Transverse colon (tissue), 4 donors: ENCODE measurements at regions not wholly inside any gene's neighbourhood (a gene's known extent, or its start where the extent isn't known, plus 50 kb on each side); places are given as distances from the start of the nearest gene placed in this dataset.
"Not testable (repeated sequence)": the region's sequence is repeated elsewhere in the genome, so short reads cannot be mapped to it uniquely, and the experiment has no call there.

ENCODE experiments used
- DNase-seq: peaks from one replicate; pipeline ENCODE4 v3.0.0-alpha.2; 2019
- H3K27ac ChIP-seq, 4 donors: fragments of 200-600 bp; sonication (generic); 2 replicates each; pipeline ENCODE4 v1.5.1; 2016 to 2018; ENCODE audit warnings: inconsistent platforms in 4 of 4
- H3K27me3 ChIP-seq: fragments of 200-600 bp; sonication (generic); 2 replicates; pipeline ENCODE4 v1.5.1; 2017; ENCODE audit warnings: inconsistent platforms
- H3K36me3 ChIP-seq, 4 donors: fragments of 200-600 bp; sonication (generic); 2 replicates each; pipeline ENCODE4 v1.5.1; 2017 to 2019; ENCODE audit warnings: inconsistent platforms in 4 of 4
- H3K4me1 ChIP-seq, 4 donors: fragments of 200-600 bp; sonication (generic); 2 replicates each; pipeline ENCODE4 v1.5.1; 2017 to 2020; ENCODE audit warnings: inconsistent platforms in 4 of 4
- H3K4me3 ChIP-seq, 4 donors: fragments of 200-600 bp; sonication (generic); 1 replicate in 1 of 4; 2 replicates in 3 of 4; pipeline versions ENCODE4 v1.5.1 to v1.6.1; 2017 to 2019; ENCODE audit warnings: inconsistent platforms in 4 of 4
- H3K9me3 ChIP-seq, 2 donors: fragments of 200-600 bp; sonication (generic); 2 replicates each; pipeline ENCODE4 v1.5.1; 2017 to 2019; ENCODE audit warnings: inconsistent platforms in 2 of 2
- EP300 ChIP-seq: sonication (generic); formaldehyde crosslinking; IDR thresholded peaks from one replicate; pipeline ENCODE4 v1.6.1; 2017; ENCODE audit warnings: antibody characterized with exemption, low read depth
- POLR2A ChIP-seq: fragments of 450-650 bp; IDR thresholded peaks from one replicate; pipeline ENCODE4 v1.6.1; 2016; ENCODE audit warnings: antibody characterized with exemption, mild to moderate bottlenecking, moderate library complexity
- POLR2AphosphoS5 ChIP-seq, 3 donors: sonication (generic); formaldehyde crosslinking; IDR thresholded peaks; one replicate each; pipeline ENCODE4 v1.6.1; 2016; ENCODE audit warnings: antibody characterized with exemption in 3 of 3
- WGBS, 2 donors: methylation state at CpG; one replicate each; pipeline ENCODE4 v1.1.5; 2018; ENCODE audit warnings: low coverage in 1 of 2; 5-methylcytosine and 5-hydroxymethylcytosine counted together
- in situ Hi-C, 4 donors: fragments of 200-750 bp; cut with MboI; loops; one replicate each; pipeline versions ENCODE4 v1.15.0 to v1.15.1; 2017; ENCODE audit warnings: low sequenced_read_pairs in 3 of 4, low pct_ligation_motif_present in 1 of 4, low pct_unique_long_range_greater_than_20kb in 1 of 4
- intact Hi-C: fragments of 100-400 bp; cut with DNase I; formaldehyde crosslinking; loops from one replicate; pipeline ENCODE4 v1.15.1; 2023; ENCODE audit warnings: low total_unique reads
- TF ChIP-seq, protein P1 (sequence below), 5 experiments: fragments of 200-600 bp in 3 of 5; fragments of 450-650 bp in 2 of 5; sonication (generic) in 3 of 5; IDR thresholded peaks; 1 replicate in 2 of 5; 2 replicates in 3 of 5; pipeline ENCODE4 v1.5.1; 2016 to 2017; ENCODE audit warnings: antibody characterized with exemption in 5 of 5, inconsistent platforms in 3 of 5, mild to moderate bottlenecking in 2 of 5, moderate library complexity in 1 of 5

DNA sequence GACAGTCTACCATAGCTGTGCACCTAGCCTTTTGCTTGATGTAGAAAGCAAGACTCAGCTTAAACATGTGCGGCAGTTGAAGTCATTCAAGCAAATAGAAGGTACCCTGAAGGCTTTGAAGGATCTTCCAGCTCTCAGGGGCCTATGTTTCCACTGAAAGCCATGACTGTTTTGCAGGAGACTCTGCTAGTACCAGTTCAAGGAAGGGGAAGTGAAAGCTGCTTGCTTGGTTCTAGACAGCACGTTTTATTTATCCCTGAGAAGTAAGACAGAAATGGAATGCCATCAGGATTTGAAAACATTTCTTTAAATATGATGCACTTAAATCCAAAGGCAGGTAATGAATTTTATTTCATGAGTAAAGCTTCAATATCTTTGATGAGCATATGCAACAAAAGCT is 311.4 kb downstream of the PDCD6IP start:
- 68 to 75% methylated on average over 2 of the region's 2 CpGs for WGBS, 2 donors
- intact Hi-C loops (no loop called here), in situ Hi-C loops (loop anchor here in 3 of 4 donors (10.0 to 25.0 kb wide), 2 partner anchors 575 to 577 kb away; no protein-coding TSS in a partner anchor)
- DNase-seq = no peak
- H3K36me3 ChIP-seq = no peaks in the 10 kb centered on the region
- TF ChIP-seq POLR2A (no peak), POLR2AphosphoS5 (IDR thresholded peaks at IDR 0.05) (no peak), EP300 (no peak)
- TF ChIP-seq, protein P1, sequence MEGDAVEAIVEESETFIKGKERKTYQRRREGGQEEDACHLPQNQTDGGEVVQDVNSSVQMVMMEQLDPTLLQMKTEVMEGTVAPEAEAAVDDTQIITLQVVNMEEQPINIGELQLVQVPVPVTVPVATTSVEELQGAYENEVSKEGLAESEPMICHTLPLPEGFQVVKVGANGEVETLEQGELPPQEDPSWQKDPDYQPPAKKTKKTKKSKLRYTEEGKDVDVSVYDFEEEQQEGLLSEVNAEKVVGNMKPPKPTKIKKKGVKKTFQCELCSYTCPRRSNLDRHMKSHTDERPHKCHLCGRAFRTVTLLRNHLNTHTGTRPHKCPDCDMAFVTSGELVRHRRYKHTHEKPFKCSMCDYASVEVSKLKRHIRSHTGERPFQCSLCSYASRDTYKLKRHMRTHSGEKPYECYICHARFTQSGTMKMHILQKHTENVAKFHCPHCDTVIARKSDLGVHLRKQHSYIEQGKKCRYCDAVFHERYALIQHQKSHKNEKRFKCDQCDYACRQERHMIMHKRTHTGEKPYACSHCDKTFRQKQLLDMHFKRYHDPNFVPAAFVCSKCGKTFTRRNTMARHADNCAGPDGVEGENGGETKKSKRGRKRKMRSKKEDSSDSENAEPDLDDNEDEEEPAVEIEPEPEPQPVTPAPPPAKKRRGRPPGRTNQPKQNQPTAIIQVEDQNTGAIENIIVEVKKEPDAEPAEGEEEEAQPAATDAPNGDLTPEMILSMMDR (IDR thresholded peaks at IDR 0.05) = no peak
- H3K27me3 ChIP-seq = no peaks in the 10 kb centered on the region
- H3K4me3 ChIP-seq = no peak overlapping the region
- H3K4me1 ChIP-seq = no peaks in the 10 kb centered on the region
- H3K9me3 ChIP-seq = no peaks in the 10 kb centered on the region
- H3K27ac ChIP-seq = no peak overlapping the region

DNA sequence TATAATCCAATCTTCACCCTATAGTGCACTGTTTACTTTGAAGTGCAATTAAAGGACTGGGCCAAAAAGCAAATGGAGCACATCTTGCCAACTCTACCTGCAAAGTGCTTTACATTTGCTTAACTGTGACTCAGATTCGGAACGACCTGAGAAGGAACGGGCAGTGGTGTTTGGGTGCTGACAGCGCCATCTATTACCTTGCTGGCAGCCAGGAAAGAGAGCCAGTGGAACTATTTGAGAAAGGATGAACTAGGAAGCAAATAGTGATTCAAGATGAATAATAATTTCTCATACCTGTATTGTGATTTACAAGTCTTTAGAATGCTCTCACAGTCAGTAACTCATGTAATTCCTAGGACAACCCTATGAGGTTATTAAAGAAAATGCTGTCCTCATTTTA is 312.9 kb downstream of the PDCD6IP start:
- intact Hi-C loops (no loop called here), in situ Hi-C loops (loop anchor here in 1 of 4 donors (25.0 kb wide), 1 partner anchor 576 kb away; no protein-coding TSS in a partner anchor)
- H3K36me3 ChIP-seq = no peaks in the 10 kb centered on the region
- H3K27me3 ChIP-seq = no peaks in the 10 kb centered on the region
- 48 to 70% methylated on average over 4 of the region's 4 CpGs for WGBS, 2 donors
- H3K4me3 ChIP-seq = no peak overlapping the region
- no peaks in the 10 kb centered on the region for H3K9me3 ChIP-seq
- DNase-seq = no peak
- no peak overlapping the region for H3K27ac ChIP-seq
- H3K4me1 ChIP-seq = no peaks in the 10 kb centered on the region
- TF ChIP-seq, protein P1 (IDR thresholded peaks at IDR 0.05) = no peak
- TF ChIP-seq EP300 = no peak
- no peak for TF ChIP-seq POLR2A
- no peak for TF ChIP-seq POLR2AphosphoS5 (IDR thresholded peaks at IDR 0.05)

DNA sequence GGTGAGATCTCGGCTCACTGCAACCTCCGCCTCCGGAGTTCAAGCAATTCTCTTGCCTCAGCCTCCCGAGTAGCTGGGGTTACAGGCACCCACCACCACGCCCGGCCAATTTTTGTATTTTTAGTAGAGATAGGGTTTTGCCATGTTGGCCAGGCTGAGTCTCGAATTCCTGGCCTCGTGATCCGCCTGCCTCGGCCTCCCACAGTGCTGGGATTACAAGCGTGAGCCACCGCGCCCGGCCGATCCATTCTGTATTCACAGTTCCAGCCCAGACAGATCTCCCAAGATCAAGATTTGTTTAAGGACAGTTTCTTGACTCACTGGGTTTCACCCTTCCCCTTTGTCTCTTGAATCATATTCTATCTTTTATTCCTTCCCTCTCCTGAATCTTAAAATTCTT is 313.8 kb downstream of the PDCD6IP start:
- H3K9me3 ChIP-seq, H3K27me3 ChIP-seq, H3K4me1 ChIP-seq, H3K27ac ChIP-seq, H3K36me3 ChIP-seq, intact Hi-C loops, H3K4me3 ChIP-seq, DNase-seq: not testable (repeated sequence)
- in situ Hi-C loops = loop anchor here in 1 of 4 donors (25.0 kb wide), 1 partner anchor 575 kb away; no protein-coding TSS in a partner anchor
- 93 to 94% methylated on average over 11 to 15 of the region's 15 CpGs for WGBS, 2 donors

DNA sequence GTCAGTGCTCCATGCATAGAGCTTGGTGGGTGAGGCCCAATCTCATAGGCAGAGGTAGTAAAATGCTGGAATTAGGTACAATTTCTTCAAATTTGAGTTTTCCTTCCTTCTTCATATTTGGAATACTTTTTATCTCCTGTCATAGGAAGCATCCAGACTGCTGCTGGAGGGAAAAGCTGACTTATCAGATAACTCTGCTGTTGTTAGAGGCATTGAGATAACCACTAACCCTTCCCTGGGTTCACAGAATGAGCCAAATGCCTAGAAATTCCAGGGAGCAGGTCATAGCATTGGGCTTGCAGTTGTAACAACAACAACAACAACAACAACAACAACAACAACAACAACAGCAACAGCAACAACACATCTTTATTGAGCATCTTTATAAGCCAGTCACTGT is 332.7 kb downstream of the PDCD6IP start:
- in situ Hi-C loops (no loop called here), intact Hi-C loops (no loop called here)
- Histone ChIP-seq H3K27ac (no peak overlapping the region), H3K4me3 (no peak overlapping the region), H3K27me3 (no peaks in the 10 kb centered on the region), H3K4me1 (no peaks in the 10 kb centered on the region), H3K36me3 (no peaks in the 10 kb centered on the region), H3K9me3 (peaks cover 3 to 5% of the 10 kb centered on the region in 2 donors)
- TF ChIP-seq POLR2AphosphoS5 (IDR thresholded peaks at IDR 0.05) = no peak
- DNase-seq = no peak

DNA sequence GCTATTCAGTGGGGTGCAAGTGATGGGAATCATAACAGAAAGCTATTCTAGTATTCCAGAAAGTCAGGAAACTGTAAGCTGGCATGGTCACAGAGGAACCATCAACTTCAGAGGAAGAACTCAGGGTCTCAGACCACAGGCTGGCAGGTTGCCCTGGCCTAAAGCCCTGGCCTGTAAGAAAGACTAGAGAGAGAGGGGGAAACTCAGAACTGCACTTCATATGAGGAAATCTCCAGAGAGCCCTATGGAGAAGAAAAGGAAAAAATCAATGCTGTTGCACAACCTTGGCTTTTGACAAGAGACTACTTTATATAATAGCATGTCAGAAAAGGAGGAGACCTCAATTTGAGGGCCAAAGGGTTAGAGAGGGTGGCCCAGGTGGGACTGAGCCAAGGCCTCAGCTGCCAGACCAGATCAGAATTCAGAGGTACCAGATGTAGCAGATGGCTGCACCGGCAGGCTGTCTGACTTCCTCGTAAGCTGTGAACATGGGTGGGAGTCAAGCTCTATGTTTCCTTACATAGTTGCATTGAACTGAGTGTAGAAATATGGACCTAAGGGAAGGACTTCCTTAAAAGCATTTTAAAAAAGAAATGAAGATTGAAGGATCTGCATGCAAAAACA is 333.8 kb downstream of the PDCD6IP start:
- intact Hi-C loops (no loop called here), in situ Hi-C loops (no loop called here)
- Histone ChIP-seq H3K4me3 (no peak overlapping the region), H3K9me3 (peaks cover 3 to 5% of the 10 kb centered on the region in 2 donors), H3K4me1 (no peaks in the 10 kb centered on the region), H3K36me3 (no peaks in the 10 kb centered on the region), H3K27ac (no peak overlapping the region), H3K27me3 (no peaks in the 10 kb centered on the region)
- no peak for TF ChIP-seq POLR2AphosphoS5 (IDR thresholded peaks at IDR 0.05)
- TF ChIP-seq EP300 = no peak
- TF ChIP-seq, protein P1 (IDR thresholded peaks at IDR 0.05) = no peak
- TF ChIP-seq POLR2A = no peak
- 10 to 71% methylated on average over 2 of the region's 2 CpGs for WGBS, 2 donors
- DNase-seq = no peak
